SK-N-SH (cell line): ENCODE measurements at regions not wholly inside any gene's neighbourhood (a gene's known extent, or its start where the extent isn't known, plus 50 kb on each side); places are given as distances from the start of the nearest gene placed in this dataset.

ENCODE experiments used
- CTCF ChIP-seq: fragments of 200-600 bp; sonication (generic); IDR thresholded peaks from 2 replicates; pipeline ENCODE4 v1.6.1; 2017; ENCODE audit warnings: antibody characterized with exemption, mild to moderate bottlenecking, moderate library complexity
- ELF1 ChIP-seq: IDR thresholded peaks from 2 replicates; pipeline ENCODE4 v1.4.0; 2012
- EP300 ChIP-seq, 2 experiments: IDR thresholded peaks; 2 replicates each; pipeline versions ENCODE4 v1.4.0 to v1.6.1; 2012; ENCODE audit warnings: borderline replicate concordance in 1 of 2, low read depth in 1 of 2, low read length in 1 of 2
- FOXJ3 ChIP-seq: sonication (generic); formaldehyde crosslinking; IDR thresholded peaks from 2 replicates; pipeline ENCODE4 v1.5.1; 2020; ENCODE audit warnings: mild to moderate bottlenecking, missing genetic modification reagents
- GABPA ChIP-seq: IDR thresholded peaks from 2 replicates; pipeline ENCODE4 v1.4.0; 2012; ENCODE audit warnings: low read depth, mild to moderate bottlenecking
- JUND ChIP-seq: IDR thresholded peaks from 2 replicates; pipeline ENCODE4 v1.4.0; 2012
- MAX ChIP-seq: IDR thresholded peaks from 2 replicates; pipeline ENCODE4 v1.4.0; 2012; ENCODE audit warnings: low read depth
- POLR2AphosphoS5 ChIP-seq: IDR thresholded peaks from 2 replicates; pipeline ENCODE4 v1.6.1; 2012; ENCODE audit warnings: low read depth, low read length
- RAD21 ChIP-seq: IDR thresholded peaks from 2 replicates; pipeline ENCODE4 v1.6.1; 2012; ENCODE audit warnings: mild to moderate bottlenecking, low read length
- SIN3A ChIP-seq: IDR thresholded peaks from 2 replicates; pipeline ENCODE4 v1.6.1; 2012; ENCODE audit warnings: low read depth, mild to moderate bottlenecking, low read length, moderate library complexity, borderline replicate concordance
- SMC3 ChIP-seq: IDR thresholded peaks from 2 replicates; pipeline ENCODE4 v1.6.1; 2012; ENCODE audit warnings: low read depth, low read length, improper control_type of control experiment
- TAF1 ChIP-seq: IDR thresholded peaks from 2 replicates; pipeline ENCODE4 v1.6.1; 2012; ENCODE audit warnings: low read depth, mild to moderate bottlenecking, low read length, moderate library complexity, borderline replicate concordance
- YY1 ChIP-seq: IDR thresholded peaks from 2 replicates; pipeline ENCODE4 v1.4.0; 2012; ENCODE audit warnings: low read depth, mild to moderate bottlenecking
- TF ChIP-seq, protein P1 (sequence below): fragments of 150-350 bp; IDR thresholded peaks from 2 replicates; pipeline ENCODE4 v1.6.1; 2017; ENCODE audit warnings: antibody characterized with exemption, low read length, low read depth, borderline replicate concordance

DNA sequence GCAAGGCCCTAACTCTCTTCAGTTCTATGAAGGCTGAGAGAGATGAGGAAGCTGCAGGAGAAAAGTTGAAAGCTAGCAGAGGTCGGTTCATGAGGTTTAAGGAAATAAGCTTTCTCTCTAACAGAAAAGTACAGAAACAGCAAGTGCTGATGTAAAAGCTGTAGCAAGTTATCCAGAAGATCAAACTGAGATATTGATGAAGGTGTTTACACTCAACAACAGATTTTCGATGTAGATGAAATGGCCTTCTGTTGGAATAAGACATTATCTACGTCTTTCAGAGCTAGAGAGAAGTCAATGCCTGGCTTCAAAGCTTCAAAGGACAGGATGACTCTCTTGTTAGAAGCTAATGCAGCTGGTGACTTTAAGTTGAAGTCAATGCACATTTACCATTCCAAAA, 87.4 kb downstream of the PDCL3 start:
- TF ChIP-seq SIN3A: no peak
- TF ChIP-seq SMC3: no peak
- no peak for TF ChIP-seq JUND
- TF ChIP-seq POLR2AphosphoS5: no peak
- TF ChIP-seq CTCF: no peak
- no peak for TF ChIP-seq TAF1
- TF ChIP-seq ELF1: no peak
- no peak for TF ChIP-seq MAX
- TF ChIP-seq, protein P1, sequence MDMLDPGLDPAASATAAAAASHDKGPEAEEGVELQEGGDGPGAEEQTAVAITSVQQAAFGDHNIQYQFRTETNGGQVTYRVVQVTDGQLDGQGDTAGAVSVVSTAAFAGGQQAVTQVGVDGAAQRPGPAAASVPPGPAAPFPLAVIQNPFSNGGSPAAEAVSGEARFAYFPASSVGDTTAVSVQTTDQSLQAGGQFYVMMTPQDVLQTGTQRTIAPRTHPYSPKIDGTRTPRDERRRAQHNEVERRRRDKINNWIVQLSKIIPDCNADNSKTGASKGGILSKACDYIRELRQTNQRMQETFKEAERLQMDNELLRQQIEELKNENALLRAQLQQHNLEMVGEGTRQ: no peak
- no peak for TF ChIP-seq EP300 (IDR thresholded peaks at IDR 0.05; ENCODE audit: borderline replicate concordance in 1 of 2, low read depth in 1 of 2, low read length in 1 of 2)
- TF ChIP-seq FOXJ3 (CRISPR knock-in tag): no peak
- TF ChIP-seq YY1: no peak
- no peak for TF ChIP-seq GABPA
- TF ChIP-seq RAD21: no peak
